T-helper 1 cell (primary cell): ENCODE measurements at regions not wholly inside any gene's neighbourhood (a gene's known extent, or its start where the extent isn't known, plus 50 kb on each side); places are given as distances from the start of the nearest gene placed in this dataset.
"Not testable (repeated sequence)": the region's sequence is repeated elsewhere in the genome, so short reads cannot be mapped to it uniquely, and the experiment has no call there.

ENCODE experiments used
- DNase-seq, 5 donors: peaks; one replicate each; pipeline ENCODE4 v3.0.0-alpha.2; 2012 to 2020

DNA sequence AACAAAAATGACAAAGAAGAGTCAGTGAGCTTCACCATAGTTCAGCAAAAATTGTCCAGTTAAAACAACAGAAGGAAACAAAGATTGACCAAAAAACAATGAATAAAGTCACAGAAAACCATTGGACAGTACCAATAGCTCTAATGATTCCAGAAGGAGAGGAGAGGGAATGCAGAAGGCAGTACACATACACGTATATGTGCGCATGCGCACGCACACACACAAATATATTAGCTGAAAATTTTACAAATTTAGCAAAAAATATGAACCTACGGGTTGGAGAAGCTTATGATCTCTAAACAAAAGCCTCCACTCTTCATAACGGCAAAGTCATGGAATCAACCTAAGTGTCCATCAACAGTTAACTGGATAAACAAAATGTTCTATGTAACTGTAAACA is 120.3 kb upstream of the MON1B start:
- DNase-seq, result no peak

DNA sequence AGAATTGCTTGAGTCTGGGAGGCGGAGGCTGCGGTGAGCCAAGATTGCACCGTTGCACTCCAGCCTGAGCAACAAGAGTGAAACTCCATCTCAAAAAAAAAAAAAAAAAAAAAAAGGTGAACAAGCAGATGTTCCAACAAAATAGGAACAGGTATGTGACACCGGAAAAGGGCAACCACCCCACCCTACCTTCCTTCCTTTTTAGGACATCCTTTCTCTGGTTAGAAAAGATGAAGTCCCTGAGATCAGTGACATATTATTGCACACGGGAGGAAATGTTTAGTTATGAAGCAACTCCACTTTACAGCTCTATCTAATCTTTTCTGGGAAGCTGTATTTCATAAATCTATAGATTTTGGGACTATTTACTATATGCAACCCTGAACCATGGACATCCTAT is 114.2 kb upstream of the MON1B start:
- no peak for DNase-seq

DNA sequence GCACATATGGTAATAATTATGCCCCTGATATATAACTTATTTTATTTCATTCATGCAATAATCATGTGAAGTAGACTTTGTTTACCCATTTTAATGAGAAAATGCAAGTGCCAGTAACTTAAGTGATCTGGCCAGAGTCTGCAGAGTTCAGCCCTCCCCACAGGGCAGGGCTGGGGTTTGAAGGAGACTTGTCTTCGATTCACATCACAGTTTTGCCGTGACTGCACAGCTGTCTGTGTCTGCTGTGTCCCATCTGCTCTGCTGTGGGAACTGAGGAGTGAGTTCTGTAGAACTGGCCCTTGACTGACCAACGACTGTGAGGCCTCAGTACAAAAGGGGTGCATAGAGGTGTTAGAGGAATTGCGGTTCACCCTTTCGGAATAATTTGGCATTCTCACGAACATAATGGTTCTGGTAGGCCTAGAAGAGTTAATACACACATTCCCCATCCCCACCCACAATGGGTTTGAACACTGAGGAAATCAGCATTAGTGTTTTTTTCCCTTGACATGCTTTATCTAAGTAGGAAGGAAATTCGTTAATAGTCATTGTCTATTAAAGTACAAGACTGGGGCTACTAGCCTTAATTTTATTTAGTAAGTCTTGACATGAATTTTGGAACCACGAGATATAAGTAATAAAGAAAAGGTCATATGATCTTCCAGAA is 113.6 kb upstream of the MON1B start:
- DNase-seq, result no peak

DNA sequence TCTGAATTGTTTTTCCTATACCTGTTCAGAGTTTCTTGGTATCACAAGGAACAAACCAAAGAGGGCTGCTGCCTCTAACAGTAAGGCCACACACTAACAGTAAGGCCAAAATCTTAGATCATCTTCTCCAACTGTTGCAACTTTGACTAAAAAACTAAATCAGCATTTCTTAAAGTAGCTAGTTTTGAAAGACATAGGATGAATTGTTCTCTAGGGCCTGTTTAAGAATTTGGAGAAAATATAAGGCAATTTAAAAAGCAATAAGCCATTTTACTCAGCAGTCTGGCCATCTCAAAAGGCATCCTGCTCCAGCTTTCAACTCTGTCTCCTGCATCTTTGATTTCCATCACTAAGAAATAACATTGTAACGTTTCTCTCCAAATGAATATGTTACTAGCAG is 105.0 kb upstream of the MON1B start:
- no peak for DNase-seq

DNA sequence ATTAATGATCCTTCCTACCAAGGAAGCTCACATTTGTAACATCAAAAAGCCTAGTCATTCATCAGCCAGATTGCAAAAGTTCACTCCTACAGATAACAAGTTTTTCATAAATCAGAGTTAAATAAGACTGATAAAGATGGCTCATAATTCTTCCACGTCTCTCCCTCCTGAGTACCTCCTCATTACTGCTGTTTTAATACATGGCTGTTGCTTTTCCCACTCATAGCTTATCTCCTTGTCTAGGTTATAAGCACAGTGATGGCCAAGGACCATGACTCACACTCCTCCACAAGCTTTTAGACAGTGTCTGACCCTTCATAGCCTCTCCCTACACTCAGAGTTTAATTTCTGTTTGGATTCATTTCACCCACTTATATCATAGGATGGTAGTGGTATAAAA is 100.9 kb upstream of the MON1B start:
- no peak for DNase-seq

DNA sequence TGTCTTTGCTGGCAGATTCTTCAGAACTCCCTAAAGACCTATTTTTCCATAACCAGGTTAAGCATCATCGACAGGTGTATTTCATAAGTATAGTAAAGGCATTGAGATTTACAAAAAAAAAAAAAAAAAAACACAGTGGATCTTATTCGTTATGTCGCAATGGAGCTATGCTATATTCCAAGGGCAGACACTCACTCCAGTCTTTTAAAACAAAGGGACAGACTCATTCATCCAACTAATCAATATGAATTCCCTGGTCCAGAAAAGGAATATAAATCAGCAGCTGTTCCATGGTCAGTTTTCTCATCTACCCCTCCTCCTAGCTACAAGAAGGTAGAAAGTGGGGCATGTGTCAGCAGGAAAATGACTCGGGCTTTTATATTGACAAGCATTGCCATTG is 97.7 kb upstream of the MON1B start:
- DNase-seq, result no peak

DNA sequence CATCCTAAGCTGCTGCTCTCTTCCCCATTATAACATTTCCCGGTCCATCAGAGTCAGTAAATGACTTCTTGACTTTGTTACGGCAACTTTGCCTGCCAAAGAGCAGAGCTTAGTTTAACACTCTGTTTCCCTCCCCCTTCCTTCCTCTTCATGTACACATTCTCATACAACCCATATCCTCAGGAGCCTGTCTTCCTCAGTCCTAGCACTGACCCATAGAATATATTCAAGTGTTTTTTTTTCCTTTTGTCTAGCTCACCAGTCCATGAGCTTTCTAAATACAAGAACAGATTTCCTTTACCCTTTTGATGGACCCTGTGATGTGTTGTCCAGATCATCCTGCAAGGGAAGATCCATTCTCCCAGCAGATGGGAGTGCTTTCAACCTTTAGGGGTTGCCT is 97.0 kb upstream of the MON1B start:
- DNase-seq, result no peak

DNA sequence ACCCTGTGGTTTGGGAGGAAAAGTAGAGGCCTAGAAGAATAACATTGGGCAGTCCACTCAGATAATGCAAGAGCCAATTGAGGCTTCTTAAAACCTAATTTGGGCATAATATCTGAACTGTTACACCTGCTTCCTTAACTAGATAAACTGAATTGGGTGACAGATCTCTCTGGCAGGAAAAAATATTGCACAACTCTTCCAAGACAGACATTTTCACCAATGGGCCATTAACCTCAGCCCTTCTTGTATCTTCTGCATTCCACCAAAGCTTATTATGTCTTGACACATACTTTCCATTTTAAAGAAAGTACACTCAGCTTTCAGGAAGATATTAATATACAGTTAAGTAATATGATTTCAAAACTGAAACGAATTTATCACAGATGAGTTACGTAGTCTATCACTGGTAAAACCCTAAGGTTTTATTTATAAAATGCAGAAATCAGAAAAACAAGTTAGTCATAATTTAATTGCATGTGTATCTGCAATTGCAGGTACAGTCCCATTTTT is 79.9 kb upstream of the MON1B start:
- no peak for DNase-seq

DNA sequence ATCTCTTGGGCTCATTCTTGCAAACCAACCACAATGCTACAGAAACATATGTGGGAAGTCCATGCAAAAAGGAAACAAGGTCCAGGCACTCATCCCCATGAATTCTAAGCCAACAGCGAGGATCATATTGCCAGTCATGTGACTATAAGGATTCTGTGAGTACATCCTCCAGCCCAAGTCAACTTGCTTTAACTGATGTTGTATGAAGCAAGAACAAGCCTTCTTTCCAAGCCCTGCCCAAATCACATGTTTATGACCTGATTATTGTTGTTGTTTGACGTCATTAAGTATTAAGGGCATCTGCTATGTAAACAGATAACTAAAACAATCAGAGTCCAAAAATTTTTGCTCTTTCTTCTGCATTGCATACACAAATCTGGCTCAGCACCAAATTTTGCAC is 78.2 kb upstream of the MON1B start:
- DNase-seq, result no peak

DNA sequence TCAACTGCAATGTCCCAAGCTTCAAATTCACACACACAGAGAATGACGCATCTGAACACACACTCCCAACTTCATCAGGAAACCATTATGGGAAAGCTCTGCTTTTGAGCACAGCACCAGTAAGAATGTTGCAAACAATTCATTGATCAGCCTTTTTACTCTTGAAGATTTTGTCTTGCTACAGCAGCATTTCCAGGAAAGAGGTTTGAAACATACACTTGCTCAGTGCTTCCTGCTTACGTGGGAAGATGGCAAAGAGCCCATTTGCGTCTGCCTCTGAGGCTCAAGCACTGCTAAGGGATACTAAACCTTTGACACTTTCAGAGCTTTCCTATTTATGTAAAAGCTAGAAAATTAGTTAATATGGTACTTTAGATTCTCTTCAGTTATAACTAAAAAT is 77.2 kb upstream of the MON1B start:
- no peak for DNase-seq

DNA sequence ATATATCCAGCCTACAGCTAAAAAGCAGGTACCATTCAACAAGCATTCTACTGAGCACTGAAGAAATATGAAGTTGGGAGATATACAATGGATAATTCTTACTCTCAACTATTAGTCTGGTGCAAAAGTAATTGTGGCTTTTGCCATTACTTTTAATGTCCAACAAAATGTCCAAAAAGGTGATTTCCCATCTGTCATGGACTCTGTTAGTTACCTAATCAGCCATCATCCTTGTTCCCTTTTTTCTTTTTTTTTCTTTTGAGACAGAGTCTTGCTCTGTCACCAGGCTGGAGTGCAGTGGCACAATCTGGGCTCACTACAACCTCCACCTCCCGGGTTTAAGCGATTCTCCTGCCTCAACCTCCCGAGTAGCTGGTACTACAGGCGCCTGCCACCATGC is 76.6 kb upstream of the MON1B start:
- DNase-seq, result not testable (repeated sequence)

DNA sequence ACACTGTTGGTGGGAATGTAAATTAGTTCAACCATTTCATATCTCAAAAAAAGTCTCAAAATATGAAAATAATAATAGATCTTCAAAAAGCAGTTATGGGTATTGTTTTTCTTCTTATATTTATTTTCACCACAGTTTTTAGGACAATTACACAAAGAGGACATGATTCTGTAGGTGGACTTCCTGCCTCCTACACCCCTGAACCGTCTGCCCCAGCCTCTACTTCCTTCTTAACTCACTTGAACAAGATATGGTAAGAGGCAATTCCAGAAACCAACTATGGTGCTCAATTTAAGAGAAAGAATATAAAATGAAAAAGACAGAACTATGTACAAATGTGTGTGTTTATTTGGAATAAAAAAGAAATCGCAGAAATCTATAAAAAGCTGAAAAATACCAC is 74.1 kb upstream of the MON1B start:
- DNase-seq, result no peak

DNA sequence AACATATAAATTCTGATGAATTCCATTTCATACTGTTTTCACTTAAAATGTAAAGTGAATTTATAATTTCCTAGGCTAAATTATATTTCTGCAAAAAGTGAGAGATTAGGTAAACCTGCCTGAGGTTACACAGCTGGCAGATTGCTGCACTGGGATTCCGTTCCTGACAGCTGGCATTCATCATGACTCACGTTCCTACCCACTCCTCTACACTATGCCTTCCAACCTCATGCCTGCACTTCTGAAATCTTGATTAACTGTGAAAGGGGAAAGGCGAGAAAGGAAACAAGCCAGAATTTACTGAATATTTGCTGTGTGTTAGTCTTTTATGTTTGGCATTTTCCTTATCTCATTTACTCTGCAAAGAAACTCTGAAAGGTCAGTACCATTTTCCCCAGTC is 73.3 kb upstream of the MON1B start:
- no peak for DNase-seq

DNA sequence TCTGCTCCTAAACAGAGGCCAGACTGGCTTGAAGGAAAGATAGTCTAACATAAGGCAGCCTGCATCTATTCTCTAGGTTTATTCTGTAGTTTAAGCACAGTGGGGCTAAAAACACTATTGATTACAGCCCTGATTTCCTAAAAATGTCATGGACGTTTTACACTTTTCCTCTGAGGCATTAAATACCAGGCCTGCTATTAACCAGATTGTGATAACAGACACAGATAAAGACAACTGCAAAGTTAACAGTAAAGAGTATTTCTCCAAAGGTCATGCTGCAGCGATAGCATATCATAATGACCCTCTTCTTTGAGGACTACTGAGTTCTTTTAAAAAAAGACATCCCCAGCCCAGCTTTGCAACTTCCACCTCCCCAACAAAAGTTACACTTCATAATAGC is 59.6 kb upstream of the MON1B start:
- no peak for DNase-seq

DNA sequence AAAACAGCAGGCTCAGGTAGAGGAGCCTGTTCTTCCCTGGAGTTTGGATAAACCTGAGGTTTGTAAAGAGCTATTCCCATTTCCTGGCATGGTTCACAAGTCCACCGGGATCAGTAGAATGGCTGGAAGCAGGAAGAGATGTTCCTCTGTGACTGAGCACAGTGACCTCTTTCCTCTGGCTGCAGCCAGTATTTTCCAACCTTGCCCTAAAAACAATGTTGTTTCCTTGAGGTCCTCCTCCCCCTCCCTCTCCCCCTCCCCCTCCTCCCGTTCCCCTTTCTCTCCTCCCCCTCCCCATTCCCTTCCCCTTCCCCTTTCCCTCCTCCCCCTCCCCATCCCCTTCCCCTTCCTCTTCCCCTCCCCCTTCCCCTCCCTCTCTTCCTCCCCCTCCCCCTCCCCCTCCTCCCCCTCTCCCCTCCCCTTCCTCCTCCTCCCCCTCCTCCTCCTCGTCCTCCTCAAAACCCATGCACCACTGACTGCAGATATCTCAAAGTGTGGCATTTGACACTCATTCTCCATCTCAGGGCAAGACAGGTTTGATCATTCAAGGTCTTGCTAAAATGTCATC is 58.9 kb upstream of the MON1B start:
- DNase-seq, result no peak

DNA sequence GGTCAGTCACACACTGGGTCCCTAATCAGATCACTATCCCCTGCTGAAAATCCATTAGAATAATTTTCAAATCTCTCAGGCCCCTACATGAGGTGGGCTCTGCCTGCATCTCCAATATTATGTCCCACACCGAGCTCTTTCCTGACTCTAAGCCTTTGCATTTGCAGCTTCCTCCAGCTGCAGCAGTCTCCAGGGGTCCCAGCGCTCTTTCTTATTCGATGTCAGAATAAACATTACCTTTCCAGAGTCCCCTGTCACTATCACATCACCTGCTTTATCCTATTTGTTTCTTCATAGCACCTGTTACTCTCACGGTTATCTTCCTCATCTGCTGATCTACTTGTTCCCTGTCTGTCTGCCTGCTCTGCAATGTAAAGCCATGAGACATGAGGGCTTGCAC is 57.3 kb upstream of the MON1B start:
- no peak for DNase-seq

DNA sequence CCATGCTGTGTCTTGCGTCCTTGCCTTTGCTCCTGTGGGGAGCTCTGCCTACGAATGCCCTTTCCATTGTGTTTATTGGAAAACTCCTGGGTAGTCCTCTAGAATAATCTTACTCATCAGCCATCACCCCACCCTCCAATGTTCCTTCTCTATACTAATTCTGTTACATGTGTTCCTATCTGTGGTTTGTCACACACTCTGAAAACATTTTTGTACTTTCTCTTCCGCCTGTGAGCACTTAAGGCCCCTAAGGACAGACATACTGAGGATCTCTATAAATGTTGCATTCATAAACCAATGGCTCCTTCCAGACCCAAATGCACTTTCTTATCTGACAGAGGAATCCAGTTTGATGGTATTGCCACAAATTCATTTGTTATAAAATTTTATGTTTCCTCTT is 53.9 kb upstream of the MON1B start:
- no peak for DNase-seq
